Kidney epithelial cell (primary cell): ENCODE measurements at regions not wholly inside any gene's neighbourhood (a gene's known extent, or its start where the extent isn't known, plus 50 kb on each side); places are given as distances from the start of the nearest gene placed in this dataset.

Source experiments
- DNase-seq: peaks from one replicate; pipeline ENCODE4 v3.0.0-alpha.2; 2010; ENCODE audit warnings: low read depth
- H3K27me3 ChIP-seq: 2 replicates; pipeline ENCODE4 v1.6.0; 2011; ENCODE audit warnings: low read length; ENCODE audit not compliant: control insufficient read depth, insufficient read depth
- H3K36me3 ChIP-seq: 2 replicates; pipeline ENCODE4 v1.5.1; 2011; ENCODE audit warnings: low read length; ENCODE audit not compliant: control insufficient read depth, insufficient read depth
- H3K4me3 ChIP-seq: 2 replicates; pipeline ENCODE4 v1.5.1; 2011; ENCODE audit warnings: low read depth, mild to moderate bottlenecking, control low read depth, low read length
- CTCF ChIP-seq: IDR thresholded peaks from 2 replicates; pipeline ENCODE4 v1.5.1; 2011; ENCODE audit warnings: mild to moderate bottlenecking, moderate library complexity, low read length, control low read depth, inconsistent platforms; ENCODE audit not compliant: insufficient read depth, poor library complexity, severe bottlenecking

- no peak for TF ChIP-seq CTCF
- no peak overlapping the region for H3K4me3 ChIP-seq
- no peaks in the 10 kb centered on the region for H3K36me3 ChIP-seq
- no peaks in the 10 kb centered on the region for H3K27me3 ChIP-seq
- no peak for DNase-seq
Measured at GRCh38 chr14:71632440-71632946, 299.7 kb upstream of the RGS6 start.

GRCh38 chr14:71636076-71636475, 296.2 kb upstream of the RGS6 start:
- no peak for DNase-seq
- no peaks in the 10 kb centered on the region for H3K36me3 ChIP-seq
- H3K27me3 ChIP-seq = no peaks in the 10 kb centered on the region
- H3K4me3 ChIP-seq = no peak overlapping the region
- TF ChIP-seq CTCF = no peak

- DNase-seq = no peak
- H3K27me3 ChIP-seq = no peaks in the 10 kb centered on the region
- TF ChIP-seq CTCF = no peak
- H3K36me3 ChIP-seq = no peaks in the 10 kb centered on the region
- H3K4me3 ChIP-seq = no peak overlapping the region
Measured at GRCh38 chr14:71636820-71637471, 295.3 kb upstream of the RGS6 start.

- Histone ChIP-seq H3K27me3 (no peaks in the 10 kb centered on the region), H3K4me3 (no peak overlapping the region), H3K36me3 (no peaks in the 10 kb centered on the region)
- no peak for TF ChIP-seq CTCF
- no peak for DNase-seq
Measured at GRCh38 chr14:71638523-71639196, 293.6 kb upstream of the RGS6 start.

GRCh38 chr14:71642715-71643114, 289.5 kb upstream of the RGS6 start:
- no peak for DNase-seq
- no peak for TF ChIP-seq CTCF

GRCh38 chr14:71645656-71646055, 286.6 kb upstream of the RGS6 start:
- DNase-seq = no peak
- Histone ChIP-seq H3K4me3 (no peak overlapping the region), H3K27me3 (no peaks in the 10 kb centered on the region), H3K36me3 (no peaks in the 10 kb centered on the region)
- no peak for TF ChIP-seq CTCF

More at GRCh38 chr14:71642715-71643114, 289.5 kb upstream of the RGS6 start:
- Histone ChIP-seq H3K36me3 (no peaks in the 10 kb centered on the region), H3K4me3 (no peak overlapping the region), H3K27me3 (no peaks in the 10 kb centered on the region)
